ENCODE measurements at regions not wholly inside any gene's neighbourhood (a gene's known extent, or its start where the extent isn't known, plus 50 kb on each side); places are given as distances from the start of the nearest gene placed in this dataset.

GRCh38 chr7:153935095-153935494 lies 117.1 kb upstream of the DPP6 start:
- TF ChIP-seq POLR2A (IDR thresholded peaks at IDR 0.05) = no peak
- no peak for TF ChIP-seq CTCF (IDR thresholded peaks at IDR 0.05 in 8 of 11, conservative IDR thresholded peaks at IDR 0.05 in 3 of 11)

Data from spleen (tissue), 7 donors.